Bronchial epithelial cell (primary cell): ENCODE measurements at regions not wholly inside any gene's neighbourhood (a gene's known extent, or its start where the extent isn't known, plus 50 kb on each side); places are given as distances from the start of the nearest gene placed in this dataset.
A peak's percentile ranks its signal among the peaks of the same experiment; 100 is the strongest.

Experiments used
- DNase-seq: peaks from one replicate; pipeline ENCODE4 v3.0.0-alpha.2; 2010; ENCODE audit warnings: low read depth
- FAIRE-seq: peaks from 2 replicates; lab custom pipeline; 2011; peaks lifted over from hg19 to GRCh38; lab: Jason Lieb, UNC
- H3K27me3 ChIP-seq: 2 replicates; pipeline ENCODE4 v1.5.1; 2011; ENCODE audit warnings: low read length; ENCODE audit not compliant: control insufficient read depth, insufficient read depth
- H3K36me3 ChIP-seq: 2 replicates; pipeline ENCODE4 v1.5.1; 2011; ENCODE audit warnings: low read length; ENCODE audit not compliant: control insufficient read depth, insufficient read depth
- H3K4me3 ChIP-seq: 2 replicates; pipeline ENCODE4 v1.5.1; 2011; ENCODE audit warnings: mild to moderate bottlenecking, low read depth, low read length, control low read depth
- TF ChIP-seq, protein P1 (sequence below): IDR thresholded peaks from 2 replicates; pipeline ENCODE4 v1.5.1; 2011; ENCODE audit warnings: mild to moderate bottlenecking, moderate library complexity, low read length, control low read depth, inconsistent platforms; ENCODE audit not compliant: insufficient read depth, severe bottlenecking

DNA sequence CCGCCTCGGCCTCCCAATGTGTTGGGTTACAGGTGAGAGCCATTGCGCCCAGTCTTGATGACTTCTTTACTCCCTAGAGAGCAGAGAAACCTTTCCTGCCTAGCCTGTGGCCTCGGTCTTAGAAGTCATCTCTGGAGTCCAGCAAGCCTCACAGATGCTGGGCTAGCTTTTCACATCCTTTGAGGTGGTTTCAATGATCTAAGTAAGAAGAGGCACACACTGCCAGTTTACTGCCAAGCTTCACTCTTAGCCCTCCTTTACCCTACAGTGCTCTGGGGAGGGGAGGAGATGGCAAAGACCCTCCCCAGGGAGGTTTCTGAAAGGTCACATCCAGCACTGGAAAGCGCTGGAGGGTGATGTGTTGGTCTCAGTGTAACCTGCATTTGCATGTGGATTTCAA is 304.8 kb downstream of the PCNX1 start:
- DNase-seq: no peak
- Histone ChIP-seq H3K4me3 (no peak overlapping the region), H3K27me3 (no peaks in the 10 kb centered on the region), H3K36me3 (no peaks in the 10 kb centered on the region)
- no peak for FAIRE-seq
- TF ChIP-seq, protein P1, sequence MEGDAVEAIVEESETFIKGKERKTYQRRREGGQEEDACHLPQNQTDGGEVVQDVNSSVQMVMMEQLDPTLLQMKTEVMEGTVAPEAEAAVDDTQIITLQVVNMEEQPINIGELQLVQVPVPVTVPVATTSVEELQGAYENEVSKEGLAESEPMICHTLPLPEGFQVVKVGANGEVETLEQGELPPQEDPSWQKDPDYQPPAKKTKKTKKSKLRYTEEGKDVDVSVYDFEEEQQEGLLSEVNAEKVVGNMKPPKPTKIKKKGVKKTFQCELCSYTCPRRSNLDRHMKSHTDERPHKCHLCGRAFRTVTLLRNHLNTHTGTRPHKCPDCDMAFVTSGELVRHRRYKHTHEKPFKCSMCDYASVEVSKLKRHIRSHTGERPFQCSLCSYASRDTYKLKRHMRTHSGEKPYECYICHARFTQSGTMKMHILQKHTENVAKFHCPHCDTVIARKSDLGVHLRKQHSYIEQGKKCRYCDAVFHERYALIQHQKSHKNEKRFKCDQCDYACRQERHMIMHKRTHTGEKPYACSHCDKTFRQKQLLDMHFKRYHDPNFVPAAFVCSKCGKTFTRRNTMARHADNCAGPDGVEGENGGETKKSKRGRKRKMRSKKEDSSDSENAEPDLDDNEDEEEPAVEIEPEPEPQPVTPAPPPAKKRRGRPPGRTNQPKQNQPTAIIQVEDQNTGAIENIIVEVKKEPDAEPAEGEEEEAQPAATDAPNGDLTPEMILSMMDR: no peak

DNA sequence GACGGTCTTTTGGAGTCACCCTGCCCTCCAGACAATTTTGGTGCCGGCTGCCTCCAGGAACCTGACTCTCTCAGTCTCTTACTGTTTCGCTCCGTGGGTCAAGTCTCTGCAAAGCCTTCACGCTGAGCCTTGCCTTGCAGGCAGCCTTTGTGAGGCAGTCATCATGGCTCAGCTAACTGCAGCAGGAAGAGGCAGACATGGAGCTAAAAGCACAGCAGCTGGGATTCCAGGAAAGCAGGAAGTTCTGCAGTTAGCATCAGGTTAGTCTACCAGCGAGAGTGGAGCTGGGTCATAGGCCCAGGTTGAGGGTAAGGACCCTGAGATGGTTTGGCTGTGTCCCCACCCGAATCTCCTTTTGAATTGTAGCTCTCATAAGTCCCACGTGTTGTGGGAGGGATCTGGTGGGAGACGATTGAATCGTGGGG is 305.4 kb downstream of the PCNX1 start:
- no peaks in the 10 kb centered on the region for H3K36me3 ChIP-seq
- H3K4me3 ChIP-seq: no peak overlapping the region
- H3K27me3 ChIP-seq: no peaks in the 10 kb centered on the region
- no peak for FAIRE-seq
- peak; percentile 60 for DNase-seq
- TF ChIP-seq, protein P1: no peak

DNA sequence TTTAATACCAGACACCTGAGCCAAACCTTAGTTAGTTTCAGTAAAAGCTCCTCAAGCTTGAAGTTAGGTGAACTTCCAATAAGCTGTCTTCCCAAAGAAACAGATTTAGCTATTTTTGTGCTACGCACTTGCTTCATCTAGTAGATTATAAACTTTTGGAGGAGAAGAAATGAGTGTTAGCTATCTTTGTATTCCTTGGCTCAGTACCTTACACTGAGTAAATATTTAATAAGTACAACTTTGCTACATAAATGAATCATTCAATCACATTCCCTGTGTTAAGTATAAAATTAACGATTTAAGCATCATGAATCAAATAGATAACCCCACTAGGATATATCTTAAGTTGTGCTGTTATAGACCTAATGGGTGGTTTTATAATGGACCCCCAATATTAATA is 307.0 kb downstream of the PCNX1 start:
- DNase-seq: no peak
- TF ChIP-seq, protein P1: no peak
- no peaks in the 10 kb centered on the region for H3K36me3 ChIP-seq
- H3K27me3 ChIP-seq: no peaks in the 10 kb centered on the region
- H3K4me3 ChIP-seq: no peak overlapping the region
- FAIRE-seq: no peak

GRCh38 chr14:71220462-71220861 is 313.2 kb downstream of the PCNX1 start:
- no peak for FAIRE-seq
- TF ChIP-seq, protein P1: no peak
- Histone ChIP-seq H3K36me3 (no peaks in the 10 kb centered on the region), H3K27me3 (no peaks in the 10 kb centered on the region), H3K4me3 (no peak overlapping the region)
- DNase-seq: no peak

- TF ChIP-seq, protein P1: no peak
- no peak overlapping the region for H3K4me3 ChIP-seq
- no peaks in the 10 kb centered on the region for H3K27me3 ChIP-seq
- DNase-seq: no peak
- FAIRE-seq: no peak
- no peaks in the 10 kb centered on the region for H3K36me3 ChIP-seq
Measured at GRCh38 chr14:71221119-71221518, 313.9 kb downstream of the PCNX1 start.

DNA sequence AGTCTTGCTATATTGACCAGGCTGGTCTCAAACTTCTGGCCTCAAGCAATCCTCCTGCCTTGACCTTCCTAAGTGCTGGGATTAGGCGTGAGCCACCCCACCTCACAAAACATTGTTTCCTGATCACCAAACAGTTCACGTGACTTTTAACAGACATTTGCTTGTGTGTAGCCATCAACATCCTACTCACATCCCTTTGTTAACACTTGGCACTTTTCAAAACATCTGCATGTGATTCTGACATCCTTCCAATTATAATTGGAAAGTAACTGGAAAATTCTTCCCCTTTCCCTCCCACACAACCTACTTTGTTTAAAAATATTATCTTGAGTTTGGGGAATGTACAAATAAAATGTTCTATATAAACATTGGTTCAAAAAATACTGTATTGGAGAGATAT is 317.9 kb downstream of the PCNX1 start:
- H3K4me3 ChIP-seq: no peak overlapping the region
- TF ChIP-seq, protein P1: no peak
- no peaks in the 10 kb centered on the region for H3K27me3 ChIP-seq
- no peaks in the 10 kb centered on the region for H3K36me3 ChIP-seq
- DNase-seq: no peak
- no peak for FAIRE-seq
